CD4-positive, CD25-positive, alpha-beta regulatory T cell (primary cell): ENCODE measurements at regions not wholly inside any gene's neighbourhood (a gene's known extent, or its start where the extent isn't known, plus 50 kb on each side); places are given as distances from the start of the nearest gene placed in this dataset.

ENCODE experiments used
- ATAC-seq, 2 donors: fragments of 150-1000 bp; cut with Tn5 transposase; one replicate each; pipeline ENCODE4 v1.10.0; 2021; ENCODE audit warnings: low read depth in 2 of 2, moderate number of reproducible peaks in 2 of 2, moderate library complexity in 1 of 2
- DNase-seq, 3 donors: peaks; one replicate each; pipeline versions ENCODE4 v3.0.0 to v3.0.0-alpha.2; 2012 to 2022; ENCODE audit warnings: mixed read lengths in 1 of 3
- H3K27ac ChIP-seq: one replicate; pipeline ENCODE4 v1.7.0; 2013; ENCODE audit warnings: mild to moderate bottlenecking, low read length; ENCODE audit not compliant: insufficient read depth, poor library complexity, severe bottlenecking
- H3K27me3 ChIP-seq: one replicate; pipeline ENCODE4 v1.7.0; 2013; ENCODE audit warnings: low read length; ENCODE audit not compliant: control insufficient read depth, insufficient read depth
- H3K36me3 ChIP-seq: one replicate; pipeline ENCODE4 v1.7.0; 2013; ENCODE audit warnings: mild to moderate bottlenecking, low read length, moderate library complexity; ENCODE audit not compliant: control insufficient read depth, insufficient read depth
- H3K4me1 ChIP-seq: 2 replicates; pipeline ENCODE4 v1.7.0; 2013; ENCODE audit warnings: mild to moderate bottlenecking, low read length; ENCODE audit not compliant: insufficient read depth, control insufficient read depth, poor library complexity, severe bottlenecking
- H3K4me3 ChIP-seq: one replicate; pipeline ENCODE4 v1.7.0; 2013; ENCODE audit warnings: low read depth, mild to moderate bottlenecking, low read length, moderate library complexity
- H3K9me3 ChIP-seq, 2 experiments: 1 replicate in 1 of 2; 2 replicates in 1 of 2; pipeline ENCODE4 v1.7.0; 2013; ENCODE audit warnings: low read length in 2 of 2, mild to moderate bottlenecking in 1 of 2, moderate library complexity in 1 of 2; ENCODE audit not compliant: control insufficient read depth in 2 of 2
- H3K27ac Mint-ChIP-seq, 3 donors: one replicate each; pipeline ENCODE4 v1.8.0; 2020 to 2022; ENCODE audit warnings: mild to moderate bottlenecking in 3 of 3, mixed read lengths in 3 of 3, moderate library complexity in 2 of 3
- H3K27me3 Mint-ChIP-seq: one replicate; pipeline ENCODE4 v1.8.0; 2022; ENCODE audit warnings: mild to moderate bottlenecking, mixed read lengths
- H3K36me3 Mint-ChIP-seq: one replicate; pipeline ENCODE4 v1.8.0; 2020; ENCODE audit warnings: mixed read lengths
- H3K4me1 Mint-ChIP-seq, 4 donors: one replicate each; pipeline ENCODE4 v1.8.0; 2020 to 2022; ENCODE audit warnings: mixed read lengths in 4 of 4, mild to moderate bottlenecking in 1 of 4
- H3K4me3 Mint-ChIP-seq, 4 donors: one replicate each; pipeline ENCODE4 v1.8.0; 2020 to 2022; ENCODE audit warnings: mild to moderate bottlenecking in 4 of 4, mixed read lengths in 4 of 4, moderate library complexity in 3 of 4
- H3K9me3 Mint-ChIP-seq, 7 donors: one replicate each; pipeline ENCODE4 v1.8.0; 2020 to 2022; ENCODE audit warnings: mixed read lengths in 7 of 7, mild to moderate bottlenecking in 3 of 7, moderate library complexity in 2 of 7

- Mint-ChIP-seq H3K4me1 (no peaks in the 10 kb centered on the region), H3K4me3 (no peak overlapping the region), H3K27me3 (no peaks in the 10 kb centered on the region), H3K27ac (no peak overlapping the region), H3K36me3 (no peaks in the 10 kb centered on the region), H3K9me3 (peaks cover 0 to 3% (median 0%) of the 10 kb centered on the region in 7 donors)
- no peaks in the 10 kb centered on the region for H3K36me3 ChIP-seq
- ATAC-seq (no peak), DNase-seq (no peak)
- H3K27me3 ChIP-seq: no peaks in the 10 kb centered on the region
- H3K9me3 ChIP-seq: no peaks in the 10 kb centered on the region
- no peak overlapping the region for H3K27ac ChIP-seq
- H3K4me1 ChIP-seq: no peaks in the 10 kb centered on the region
- no peak overlapping the region for H3K4me3 ChIP-seq
Observed at GRCh38 chr2:198711484-198711883, 746.3 kb downstream of the SATB2 start.

- H3K27me3 Mint-ChIP-seq: no peaks in the 10 kb centered on the region
- H3K9me3 Mint-ChIP-seq: no peaks in the 10 kb centered on the region
- no peak overlapping the region for H3K27ac ChIP-seq
- no peak for ATAC-seq
- no peaks in the 10 kb centered on the region for H3K4me1 ChIP-seq
- no peak overlapping the region for H3K27ac Mint-ChIP-seq
- DNase-seq: no peak
- no peak overlapping the region for H3K4me3 ChIP-seq
- no peaks in the 10 kb centered on the region for H3K36me3 Mint-ChIP-seq
- no peaks in the 10 kb centered on the region for H3K4me1 Mint-ChIP-seq
- no peaks in the 10 kb centered on the region for H3K36me3 ChIP-seq
- no peak overlapping the region for H3K4me3 Mint-ChIP-seq
- no peaks in the 10 kb centered on the region for H3K27me3 ChIP-seq
- H3K9me3 ChIP-seq: no peaks in the 10 kb centered on the region
Observed at GRCh38 chr2:198710562-198710961, 747.2 kb downstream of the SATB2 start.

GRCh38 chr2:198706476-198707082 lies 751.2 kb downstream of the SATB2 start:
- Mint-ChIP-seq H3K36me3 (no peaks in the 10 kb centered on the region), H3K27ac (no peak overlapping the region), H3K4me1 (no peaks in the 10 kb centered on the region), H3K9me3 (peaks cover 0 to 7% (median 0%) of the 10 kb centered on the region in 7 donors), H3K27me3 (no peaks in the 10 kb centered on the region), H3K4me3 (no peak overlapping the region)
- no peak for ATAC-seq
- no peaks in the 10 kb centered on the region for H3K9me3 ChIP-seq
- H3K27me3 ChIP-seq: no peaks in the 10 kb centered on the region
- DNase-seq: no peak
- H3K4me3 ChIP-seq: no peak overlapping the region
- no peaks in the 10 kb centered on the region for H3K4me1 ChIP-seq
- no peak overlapping the region for H3K27ac ChIP-seq
- no peaks in the 10 kb centered on the region for H3K36me3 ChIP-seq

GRCh38 chr2:198703281-198703680 lies 754.5 kb downstream of the SATB2 start:
- no peaks in the 10 kb centered on the region for H3K4me1 Mint-ChIP-seq
- H3K27ac Mint-ChIP-seq: no peak overlapping the region
- H3K27ac ChIP-seq: no peak overlapping the region
- H3K36me3 Mint-ChIP-seq: no peaks in the 10 kb centered on the region
- no peaks in the 10 kb centered on the region for H3K27me3 Mint-ChIP-seq
- no peaks in the 10 kb centered on the region for H3K36me3 ChIP-seq
- no peak overlapping the region for H3K4me3 Mint-ChIP-seq
- H3K4me1 ChIP-seq: no peaks in the 10 kb centered on the region
- no peaks in the 10 kb centered on the region for H3K9me3 ChIP-seq
- peaks cover 0 to 7% (median 0%) of the 10 kb centered on the region in 7 donors for H3K9me3 Mint-ChIP-seq
- H3K4me3 ChIP-seq: no peak overlapping the region
- no peaks in the 10 kb centered on the region for H3K27me3 ChIP-seq
- ATAC-seq (no peak), DNase-seq (no peak)

DNA sequence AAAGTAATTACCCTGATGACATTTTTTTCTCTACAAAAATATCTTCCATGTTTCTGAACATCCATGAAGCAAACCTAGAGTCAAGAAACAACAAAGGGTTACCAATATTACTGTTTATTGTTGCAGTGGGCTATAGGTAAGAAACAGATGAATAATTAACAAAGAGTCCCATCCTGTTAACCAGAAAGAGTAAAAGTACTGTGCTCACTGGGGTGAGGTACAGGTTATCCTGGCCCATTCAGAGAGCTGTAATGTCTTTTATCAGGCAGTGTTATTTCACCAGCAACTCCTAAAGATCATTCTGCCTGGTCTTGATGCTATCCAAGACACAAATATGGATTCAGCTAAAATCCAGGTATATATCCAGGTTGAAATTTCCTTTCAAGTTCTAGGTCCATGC lies 754.9 kb downstream of the SATB2 start:
- no peaks in the 10 kb centered on the region for H3K27me3 Mint-ChIP-seq
- H3K4me1 Mint-ChIP-seq: no peaks in the 10 kb centered on the region
- no peaks in the 10 kb centered on the region for H3K36me3 Mint-ChIP-seq
- H3K4me3 Mint-ChIP-seq: no peak overlapping the region
- Histone ChIP-seq H3K9me3 (no peaks in the 10 kb centered on the region), H3K4me3 (no peak overlapping the region), H3K4me1 (no peaks in the 10 kb centered on the region), H3K27me3 (no peaks in the 10 kb centered on the region), H3K36me3 (no peaks in the 10 kb centered on the region), H3K27ac (no peak overlapping the region)
- H3K27ac Mint-ChIP-seq: no peak overlapping the region
- ATAC-seq (no peak), DNase-seq (no peak)
- H3K9me3 Mint-ChIP-seq: peaks cover 0 to 7% (median 0%) of the 10 kb centered on the region in 7 donors

DNA sequence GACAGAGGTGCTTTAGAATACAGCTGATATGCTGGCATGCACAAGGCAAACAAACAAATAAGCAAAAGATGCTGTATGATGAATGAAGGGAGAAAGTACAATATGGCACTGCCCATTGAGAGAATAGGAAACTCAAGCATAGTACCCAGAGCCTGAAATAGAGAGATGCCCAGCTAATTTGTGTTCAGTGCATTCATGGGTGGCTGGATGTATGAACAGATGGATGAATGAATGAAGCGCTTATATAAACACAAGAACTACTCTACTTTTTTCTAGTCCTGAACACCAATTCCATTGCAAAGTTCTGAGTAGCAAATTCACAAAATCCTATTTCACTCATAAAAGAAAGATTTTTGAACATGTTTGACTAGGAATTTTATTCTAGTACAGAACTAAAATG lies 756.3 kb downstream of the SATB2 start:
- H3K4me3 ChIP-seq: no peak overlapping the region
- no peaks in the 10 kb centered on the region for H3K27me3 ChIP-seq
- Mint-ChIP-seq H3K27ac (no peak overlapping the region), H3K27me3 (no peaks in the 10 kb centered on the region), H3K9me3 (peaks cover 0 to 7% (median 0%) of the 10 kb centered on the region in 7 donors), H3K36me3 (no peaks in the 10 kb centered on the region), H3K4me3 (no peak overlapping the region), H3K4me1 (no peaks in the 10 kb centered on the region)
- no peak overlapping the region for H3K27ac ChIP-seq
- no peaks in the 10 kb centered on the region for H3K4me1 ChIP-seq
- no peaks in the 10 kb centered on the region for H3K9me3 ChIP-seq
- no peak for DNase-seq
- no peaks in the 10 kb centered on the region for H3K36me3 ChIP-seq
- ATAC-seq: no peak

GRCh38 chr2:198700319-198700718 lies 757.4 kb downstream of the SATB2 start:
- no peaks in the 10 kb centered on the region for H3K4me1 Mint-ChIP-seq
- no peaks in the 10 kb centered on the region for H3K27me3 ChIP-seq
- H3K27ac ChIP-seq: no peak overlapping the region
- no peak overlapping the region for H3K4me3 ChIP-seq
- no peak for DNase-seq
- peaks cover 0 to 7% (median 0%) of the 10 kb centered on the region in 7 donors for H3K9me3 Mint-ChIP-seq
- no peaks in the 10 kb centered on the region for H3K36me3 Mint-ChIP-seq
- H3K27ac Mint-ChIP-seq: no peak overlapping the region
- no peaks in the 10 kb centered on the region for H3K27me3 Mint-ChIP-seq
- H3K36me3 ChIP-seq: no peaks in the 10 kb centered on the region
- H3K9me3 ChIP-seq: no peaks in the 10 kb centered on the region
- no peaks in the 10 kb centered on the region for H3K4me1 ChIP-seq
- no peak overlapping the region for H3K4me3 Mint-ChIP-seq
- no peak for ATAC-seq

DNA sequence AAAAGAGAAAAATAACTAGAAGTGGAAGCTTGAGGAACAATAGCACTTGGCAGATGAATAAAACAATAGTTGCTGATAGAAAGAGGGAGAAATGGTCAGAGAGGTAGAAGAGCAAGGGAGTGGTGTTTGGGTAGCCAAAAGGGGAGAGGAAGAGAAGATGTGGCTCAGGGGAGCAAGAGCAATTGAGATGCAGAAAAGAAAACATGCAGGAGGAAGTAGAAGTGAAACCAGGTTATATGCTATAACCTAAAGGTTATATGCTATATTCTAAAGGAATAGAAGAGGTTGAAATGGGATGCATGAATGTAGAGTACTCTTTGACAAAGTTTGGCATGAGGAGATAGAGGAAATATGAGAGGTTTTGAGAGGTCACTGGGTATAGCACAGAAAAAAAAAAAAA lies 759.5 kb downstream of the SATB2 start:
- no peaks in the 10 kb centered on the region for H3K36me3 Mint-ChIP-seq
- H3K9me3 Mint-ChIP-seq: peaks cover 0 to 3% (median 0%) of the 10 kb centered on the region in 7 donors
- no peak for ATAC-seq
- Histone ChIP-seq H3K27ac (no peak overlapping the region), H3K4me3 (no peak overlapping the region), H3K36me3 (no peaks in the 10 kb centered on the region), H3K9me3 (no peaks in the 10 kb centered on the region), H3K27me3 (no peaks in the 10 kb centered on the region), H3K4me1 (no peaks in the 10 kb centered on the region)
- no peaks in the 10 kb centered on the region for H3K4me1 Mint-ChIP-seq
- no peaks in the 10 kb centered on the region for H3K27me3 Mint-ChIP-seq
- no peak overlapping the region for H3K4me3 Mint-ChIP-seq
- no peak overlapping the region for H3K27ac Mint-ChIP-seq
- no peak for DNase-seq
